GM12878 (cell line): ENCODE measurements at regions not wholly inside any gene's neighbourhood (a gene's known extent, or its start where the extent isn't known, plus 50 kb on each side); places are given as distances from the start of the nearest gene placed in this dataset.

ENCODE experiments used
- ASH2L ChIP-seq: fragments of 300-600, 200-600 bp; sonication (generic); IDR thresholded peaks from 2 replicates; pipeline ENCODE4 v1.6.1; 2017; ENCODE audit warnings: low read depth, mild to moderate bottlenecking, borderline replicate concordance
- DPF2 ChIP-seq: fragments of 450-650 bp; IDR thresholded peaks from 2 replicates; pipeline ENCODE4 v1.6.1; 2017; ENCODE audit warnings: mild to moderate bottlenecking
- HDAC2 ChIP-seq: fragments of 200-600 bp; sonication (generic); IDR thresholded peaks from 2 replicates; pipeline ENCODE4 v1.6.1; 2017
- IKZF1 ChIP-seq: fragments of 450-650 bp; conservative IDR thresholded peaks from 2 replicates; pipeline ENCODE4 v1.6.1; 2017; ENCODE audit warnings: antibody characterized with exemption, mild to moderate bottlenecking
- MEF2B ChIP-seq: fragments of 450-650 bp; IDR thresholded peaks from 2 replicates; pipeline ENCODE4 v1.6.1; 2018; ENCODE audit warnings: mild to moderate bottlenecking, moderate library complexity; ENCODE audit not compliant: partially characterized antibody, poor library complexity, severe bottlenecking
- MTA3 ChIP-seq: IDR thresholded peaks from 2 replicates; pipeline ENCODE4 v1.6.1; 2012; ENCODE audit warnings: low read length, inconsistent platforms, borderline replicate concordance
- POU2F2 ChIP-seq: IDR thresholded peaks from 3 replicates; pipeline ENCODE4 v1.6.1; 2011; ENCODE audit warnings: low read depth, mild to moderate bottlenecking, low read length, borderline replicate concordance
- RBBP5 ChIP-seq: fragments of 200-600 bp; sonication (generic); conservative IDR thresholded peaks from 2 replicates; pipeline ENCODE4 v1.6.1; 2016
- SIX5 ChIP-seq: IDR thresholded peaks from 2 replicates; pipeline ENCODE4 v1.6.1; 2011; ENCODE audit warnings: mild to moderate bottlenecking, low read depth, low read length, moderate library complexity; ENCODE audit not compliant: severe bottlenecking
- SUZ12 ChIP-seq: fragments of 200-600 bp; sonication (generic); IDR thresholded peaks from one replicate; pipeline ENCODE4 v1.6.1; 2018; ENCODE audit warnings: antibody characterized with exemption, mild to moderate bottlenecking; ENCODE audit not compliant: unreplicated experiment
- TAF1 ChIP-seq: IDR thresholded peaks from 2 replicates; pipeline ENCODE4 v1.6.1; 2011; ENCODE audit warnings: mild to moderate bottlenecking, low read depth, low read length, borderline replicate concordance
- TBL1XR1 ChIP-seq: IDR thresholded peaks from 2 replicates; pipeline ENCODE4 v1.6.1; 2012; ENCODE audit warnings: low read depth, low read length, improper control_type of control experiment
- ZBED1 ChIP-seq: IDR thresholded peaks from 2 replicates; pipeline ENCODE4 v1.6.1; 2016; ENCODE audit warnings: borderline replicate concordance
- ZNF207 ChIP-seq: fragments of 450-650 bp; IDR thresholded peaks from 2 replicates; pipeline ENCODE4 v1.6.1; 2014; ENCODE audit warnings: antibody characterized with exemption, mild to moderate bottlenecking, borderline replicate concordance
- TF ChIP-seq, protein P1 (sequence below): fragments of 450-650 bp; IDR thresholded peaks from 2 replicates; pipeline ENCODE4 v1.6.1; 2018; ENCODE audit warnings: mild to moderate bottlenecking, low read depth, moderate library complexity; ENCODE audit not compliant: partially characterized antibody
- TF ChIP-seq, protein P2 (sequence below): fragments of 150-350 bp; IDR thresholded peaks from 2 replicates; pipeline ENCODE4 v1.6.1; 2014; ENCODE audit warnings: mild to moderate bottlenecking, low read depth, low read length
- TF ChIP-seq, protein P3 (sequence below): fragments of 450-650 bp; formaldehyde crosslinking; IDR thresholded peaks from 2 replicates; pipeline ENCODE4 v1.4.0; 2022; ENCODE audit warnings: mild to moderate bottlenecking, moderate library complexity
- TF ChIP-seq, protein P4 (sequence below): fragments of 450-650 bp; formaldehyde crosslinking; IDR thresholded peaks from 2 replicates; pipeline ENCODE4 v1.5.0; 2022; ENCODE audit warnings: mild to moderate bottlenecking, missing genetic modification characterization

DNA sequence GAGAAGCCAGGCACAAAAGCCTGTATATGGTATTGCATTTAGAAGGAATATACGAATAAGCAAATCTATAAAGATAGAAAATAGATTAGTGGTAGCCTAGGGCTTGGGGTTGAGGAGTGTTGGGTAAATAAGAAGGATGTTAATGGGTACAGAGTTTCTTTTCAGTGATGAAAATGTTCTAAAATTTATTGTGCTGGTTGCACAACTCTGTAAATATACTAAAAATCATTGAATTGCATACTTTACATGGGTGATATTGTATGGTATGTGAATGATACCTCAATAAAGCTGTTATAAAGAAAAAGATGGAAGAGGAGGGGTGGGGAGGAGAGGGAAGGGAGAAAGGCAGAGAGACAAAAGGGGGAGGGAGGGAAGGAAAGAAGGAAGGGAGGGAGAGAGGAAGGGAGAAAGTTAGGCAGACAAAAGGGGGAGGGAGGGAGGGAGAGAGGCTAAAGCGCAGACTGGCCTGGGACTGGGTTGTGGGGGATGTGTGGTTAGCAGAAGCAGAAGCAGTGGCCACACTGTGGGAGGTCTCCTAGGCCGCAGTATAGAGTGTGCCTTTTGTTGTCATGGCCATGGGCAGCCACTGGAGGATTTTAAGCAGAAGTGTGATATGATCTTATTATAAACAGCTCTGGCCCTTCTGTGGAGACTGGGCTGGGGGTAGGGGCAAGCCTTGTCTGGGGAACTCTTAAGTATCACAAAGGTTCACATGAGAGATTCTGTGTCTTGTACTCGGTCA is 73.6 kb upstream of the ELK3 start (continued):
- TF ChIP-seq TAF1: no peak
- TF ChIP-seq, protein P1, sequence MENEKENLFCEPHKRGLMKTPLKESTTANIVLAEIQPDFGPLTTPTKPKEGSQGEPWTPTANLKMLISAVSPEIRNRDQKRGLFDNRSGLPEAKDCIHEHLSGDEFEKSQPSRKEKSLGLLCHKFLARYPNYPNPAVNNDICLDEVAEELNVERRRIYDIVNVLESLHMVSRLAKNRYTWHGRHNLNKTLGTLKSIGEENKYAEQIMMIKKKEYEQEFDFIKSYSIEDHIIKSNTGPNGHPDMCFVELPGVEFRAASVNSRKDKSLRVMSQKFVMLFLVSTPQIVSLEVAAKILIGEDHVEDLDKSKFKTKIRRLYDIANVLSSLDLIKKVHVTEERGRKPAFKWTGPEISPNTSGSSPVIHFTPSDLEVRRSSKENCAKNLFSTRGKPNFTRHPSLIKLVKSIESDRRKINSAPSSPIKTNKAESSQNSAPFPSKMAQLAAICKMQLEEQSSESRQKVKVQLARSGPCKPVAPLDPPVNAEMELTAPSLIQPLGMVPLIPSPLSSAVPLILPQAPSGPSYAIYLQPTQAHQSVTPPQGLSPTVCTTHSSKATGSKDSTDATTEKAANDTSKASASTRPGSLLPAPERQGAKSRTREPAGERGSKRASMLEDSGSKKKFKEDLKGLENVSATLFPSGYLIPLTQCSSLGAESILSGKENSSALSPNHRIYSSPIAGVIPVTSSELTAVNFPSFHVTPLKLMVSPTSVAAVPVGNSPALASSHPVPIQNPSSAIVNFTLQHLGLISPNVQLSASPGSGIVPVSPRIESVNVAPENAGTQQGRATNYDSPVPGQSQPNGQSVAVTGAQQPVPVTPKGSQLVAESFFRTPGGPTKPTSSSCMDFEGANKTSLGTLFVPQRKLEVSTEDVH: no peak
- TF ChIP-seq ZNF207: no peak
- no peak for TF ChIP-seq ASH2L
- TF ChIP-seq, protein P2, sequence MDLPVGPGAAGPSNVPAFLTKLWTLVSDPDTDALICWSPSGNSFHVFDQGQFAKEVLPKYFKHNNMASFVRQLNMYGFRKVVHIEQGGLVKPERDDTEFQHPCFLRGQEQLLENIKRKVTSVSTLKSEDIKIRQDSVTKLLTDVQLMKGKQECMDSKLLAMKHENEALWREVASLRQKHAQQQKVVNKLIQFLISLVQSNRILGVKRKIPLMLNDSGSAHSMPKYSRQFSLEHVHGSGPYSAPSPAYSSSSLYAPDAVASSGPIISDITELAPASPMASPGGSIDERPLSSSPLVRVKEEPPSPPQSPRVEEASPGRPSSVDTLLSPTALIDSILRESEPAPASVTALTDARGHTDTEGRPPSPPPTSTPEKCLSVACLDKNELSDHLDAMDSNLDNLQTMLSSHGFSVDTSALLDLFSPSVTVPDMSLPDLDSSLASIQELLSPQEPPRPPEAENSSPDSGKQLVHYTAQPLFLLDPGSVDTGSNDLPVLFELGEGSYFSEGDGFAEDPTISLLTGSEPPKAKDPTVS: no peak
- no peak for TF ChIP-seq TBL1XR1
- TF ChIP-seq POU2F2: peak; percentile 43; the same call in 1 of the 3 replicates
- TF ChIP-seq SIX5: no peak
- 0 out of 2 replicates have a peak, but pooled peaks have one; percentile 7 for TF ChIP-seq IKZF1
- TF ChIP-seq, protein P3, sequence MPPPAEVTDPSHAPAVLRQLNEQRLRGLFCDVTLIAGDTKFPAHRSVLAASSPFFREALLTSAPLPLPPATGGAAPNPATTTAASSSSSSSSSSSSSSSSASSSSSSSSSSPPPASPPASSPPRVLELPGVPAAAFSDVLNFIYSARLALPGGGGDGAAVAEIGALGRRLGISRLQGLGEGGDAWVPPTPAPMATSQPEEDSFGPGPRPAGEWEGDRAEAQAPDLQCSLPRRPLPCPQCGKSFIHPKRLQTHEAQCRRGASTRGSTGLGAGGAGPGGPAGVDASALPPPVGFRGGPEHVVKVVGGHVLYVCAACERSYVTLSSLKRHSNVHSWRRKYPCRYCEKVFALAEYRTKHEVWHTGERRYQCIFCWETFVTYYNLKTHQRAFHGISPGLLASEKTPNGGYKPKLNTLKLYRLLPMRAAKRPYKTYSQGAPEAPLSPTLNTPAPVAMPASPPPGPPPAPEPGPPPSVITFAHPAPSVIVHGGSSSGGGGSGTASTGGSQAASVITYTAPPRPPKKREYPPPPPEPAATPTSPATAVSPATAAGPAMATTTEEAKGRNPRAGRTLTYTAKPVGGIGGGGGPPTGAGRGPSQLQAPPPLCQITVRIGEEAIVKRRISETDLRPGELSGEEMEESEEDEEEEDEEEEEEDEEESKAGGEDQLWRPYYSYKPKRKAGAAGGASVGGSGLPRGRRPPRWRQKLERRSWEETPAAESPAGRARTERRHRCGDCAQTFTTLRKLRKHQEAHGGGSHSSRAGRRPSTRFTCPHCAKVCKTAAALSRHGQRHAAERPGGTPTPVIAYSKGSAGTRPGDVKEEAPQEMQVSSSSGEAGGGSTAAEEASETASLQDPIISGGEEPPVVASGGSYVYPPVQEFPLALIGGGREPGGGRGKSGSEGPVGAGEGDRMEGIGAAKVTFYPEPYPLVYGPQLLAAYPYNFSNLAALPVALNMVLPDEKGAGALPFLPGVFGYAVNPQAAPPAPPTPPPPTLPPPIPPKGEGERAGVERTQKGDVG (CRISPR knock-in tag): no peak
- TF ChIP-seq, protein P4, sequence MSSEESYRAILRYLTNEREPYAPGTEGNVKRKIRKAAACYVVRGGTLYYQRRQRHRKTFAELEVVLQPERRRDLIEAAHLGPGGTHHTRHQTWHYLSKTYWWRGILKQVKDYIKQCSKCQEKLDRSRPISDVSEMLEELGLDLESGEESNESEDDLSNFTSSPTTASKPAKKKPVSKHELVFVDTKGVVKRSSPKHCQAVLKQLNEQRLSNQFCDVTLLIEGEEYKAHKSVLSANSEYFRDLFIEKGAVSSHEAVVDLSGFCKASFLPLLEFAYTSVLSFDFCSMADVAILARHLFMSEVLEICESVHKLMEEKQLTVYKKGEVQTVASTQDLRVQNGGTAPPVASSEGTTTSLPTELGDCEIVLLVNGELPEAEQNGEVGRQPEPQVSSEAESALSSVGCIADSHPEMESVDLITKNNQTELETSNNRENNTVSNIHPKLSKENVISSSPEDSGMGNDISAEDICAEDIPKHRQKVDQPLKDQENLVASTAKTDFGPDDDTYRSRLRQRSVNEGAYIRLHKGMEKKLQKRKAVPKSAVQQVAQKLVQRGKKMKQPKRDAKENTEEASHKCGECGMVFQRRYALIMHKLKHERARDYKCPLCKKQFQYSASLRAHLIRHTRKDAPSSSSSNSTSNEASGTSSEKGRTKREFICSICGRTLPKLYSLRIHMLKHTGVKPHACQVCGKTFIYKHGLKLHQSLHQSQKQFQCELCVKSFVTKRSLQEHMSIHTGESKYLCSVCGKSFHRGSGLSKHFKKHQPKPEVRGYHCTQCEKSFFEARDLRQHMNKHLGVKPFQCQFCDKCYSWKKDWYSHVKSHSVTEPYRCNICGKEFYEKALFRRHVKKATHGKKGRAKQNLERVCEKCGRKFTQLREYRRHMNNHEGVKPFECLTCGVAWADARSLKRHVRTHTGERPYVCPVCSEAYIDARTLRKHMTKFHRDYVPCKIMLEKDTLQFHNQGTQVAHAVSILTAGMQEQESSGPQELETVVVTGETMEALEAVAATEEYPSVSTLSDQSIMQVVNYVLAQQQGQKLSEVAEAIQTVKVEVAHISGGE (CRISPR knock-in tag): no peak
- TF ChIP-seq HDAC2: no peak
- TF ChIP-seq ZBED1: no peak
- no peak for TF ChIP-seq RBBP5
- TF ChIP-seq MTA3: no peak
- no peak for TF ChIP-seq SUZ12
- TF ChIP-seq MEF2B: peak; percentile 40
- TF ChIP-seq DPF2: no peak
